ENCODE measurements at regions not wholly inside any gene's neighbourhood (a gene's known extent, or its start where the extent isn't known, plus 50 kb on each side); places are given as distances from the start of the nearest gene placed in this dataset.

GRCh38 chr12:115134298-115134697, 450.3 kb upstream of the TBX3 start:
- no peak for TF ChIP-seq CTCF (IDR thresholded peaks at IDR 0.05)
- ATAC-seq (no peak), DNase-seq (no peak)
- no peaks in the 10 kb centered on the region for H3K9me3 Mint-ChIP-seq
- POLR2A ChIA-PET: no interaction called here
- CTCF ChIA-PET: interaction anchor here (0.8 kb wide), 1 partner anchor 1627 kb away, joined by 3 read pairs; no protein-coding TSS in a partner anchor
- no peaks in the 10 kb centered on the region for H3K36me3 Mint-ChIP-seq (ENCODE audit: low read depth)
- no peak overlapping the region for H3K4me3 Mint-ChIP-seq
- no peaks in the 10 kb centered on the region for H3K4me1 Mint-ChIP-seq (ENCODE audit: low read depth)
- intact Hi-C loops (cut with micrococcal nuclease): no loop called here
- H3K27ac Mint-ChIP-seq: no peak overlapping the region
- H3K27me3 Mint-ChIP-seq: no peaks in the 10 kb centered on the region

GRCh38 chr12:115132905-115133304, 448.9 kb upstream of the TBX3 start:
- DNase-seq: no peak
- no peak for TF ChIP-seq CTCF (IDR thresholded peaks at IDR 0.05)
- POLR2A ChIA-PET: no interaction called here
- H3K27me3 Mint-ChIP-seq: no peaks in the 10 kb centered on the region
- no peaks in the 10 kb centered on the region for H3K9me3 Mint-ChIP-seq
- no peaks in the 10 kb centered on the region for H3K36me3 Mint-ChIP-seq (ENCODE audit: low read depth)
- no peaks in the 10 kb centered on the region for H3K4me1 Mint-ChIP-seq (ENCODE audit: low read depth)
- ATAC-seq: no peak
- intact Hi-C loops (cut with micrococcal nuclease): no loop called here
- CTCF ChIA-PET: no interaction called here
- no peak overlapping the region for H3K4me3 Mint-ChIP-seq
- no peak overlapping the region for H3K27ac Mint-ChIP-seq

GRCh38 chr12:115132145-115132544, 448.2 kb upstream of the TBX3 start:
- no peaks in the 10 kb centered on the region for H3K4me1 Mint-ChIP-seq (ENCODE audit: low read depth)
- no peak for DNase-seq
- no peaks in the 10 kb centered on the region for H3K9me3 Mint-ChIP-seq
- no peak overlapping the region for H3K27ac Mint-ChIP-seq
- ChIA-PET POLR2A (no interaction called here), CTCF (no interaction called here)
- intact Hi-C loops (cut with micrococcal nuclease): no loop called here
- H3K36me3 Mint-ChIP-seq (ENCODE audit: low read depth): no peaks in the 10 kb centered on the region
- TF ChIP-seq CTCF (IDR thresholded peaks at IDR 0.05): no peak
- no peak overlapping the region for H3K4me3 Mint-ChIP-seq
- no peaks in the 10 kb centered on the region for H3K27me3 Mint-ChIP-seq
- ATAC-seq: no peak

- H3K4me3 Mint-ChIP-seq: no peak overlapping the region
- H3K4me1 Mint-ChIP-seq (ENCODE audit: low read depth): no peaks in the 10 kb centered on the region
- H3K36me3 Mint-ChIP-seq (ENCODE audit: low read depth): no peaks in the 10 kb centered on the region
- TF ChIP-seq CTCF (IDR thresholded peaks at IDR 0.05): no peak
- no peak overlapping the region for H3K27ac Mint-ChIP-seq
- ATAC-seq (no peak), DNase-seq (no peak)
- intact Hi-C loops (cut with micrococcal nuclease): no loop called here
- H3K9me3 Mint-ChIP-seq: no peaks in the 10 kb centered on the region
- ChIA-PET CTCF (no interaction called here), POLR2A (no interaction called here)
- no peaks in the 10 kb centered on the region for H3K27me3 Mint-ChIP-seq
Measured at GRCh38 chr12:115129727-115130126, 445.8 kb upstream of the TBX3 start.

- H3K27me3 Mint-ChIP-seq: no peaks in the 10 kb centered on the region
- H3K27ac Mint-ChIP-seq: no peak overlapping the region
- no peaks in the 10 kb centered on the region for H3K36me3 Mint-ChIP-seq (ENCODE audit: low read depth)
- DNase-seq: no peak
- peaks cover 10% of the 10 kb centered on the region for H3K9me3 Mint-ChIP-seq
- intact Hi-C loops (cut with micrococcal nuclease): no loop called here
- no peaks in the 10 kb centered on the region for H3K4me1 Mint-ChIP-seq (ENCODE audit: low read depth)
- CTCF ChIA-PET: no interaction called here
- no peak for ATAC-seq
- TF ChIP-seq CTCF (IDR thresholded peaks at IDR 0.05): no peak
- POLR2A ChIA-PET: no interaction called here
- H3K4me3 Mint-ChIP-seq: no peak overlapping the region
Measured at GRCh38 chr12:115121053-115121452, 437.1 kb upstream of the TBX3 start.

Measured in activated CD8-positive, alpha-beta T cell treated with anti-CD3 and anti-CD28 coated beads for 36 hours (primary cell).